NCI-H2029 treated with DMSO at 0.1 percent for 48 hours (cell line): ENCODE measurements at regions not wholly inside any gene's neighbourhood (a gene's known extent, or its start where the extent isn't known, plus 50 kb on each side); places are given as distances from the start of the nearest gene placed in this dataset.
A peak's percentile ranks its signal among the peaks of the same experiment; 100 is the strongest.

Experiments used
- DNase-seq: peaks from one replicate; lab custom pipeline; 2025; lab: John Stamatoyannopoulos, UW

GRCh38 chr18:44149706-44150105 lies 531.0 kb upstream of the SETBP1 start:
- DNase-seq, result no peak

- DNase-seq, result no peak
These were observed 526.7 kb upstream of the SETBP1 start for GRCh38 chr18:44153981-44154380.

- no peak for DNase-seq
These were observed 524.6 kb upstream of the SETBP1 start for GRCh38 chr18:44156126-44156525.

GRCh38 chr18:44156776-44157335 lies 523.8 kb upstream of the SETBP1 start:
- no peak for DNase-seq

GRCh38 chr18:44170208-44170880 lies 510.3 kb upstream of the SETBP1 start:
- no peak for DNase-seq

GRCh38 chr18:44171301-44171700 lies 509.4 kb upstream of the SETBP1 start:
- no peak for DNase-seq

- no peak for DNase-seq
These were observed 504.8 kb upstream of the SETBP1 start for GRCh38 chr18:44175891-44176290.

GRCh38 chr18:44178476-44178875 lies 502.2 kb upstream of the SETBP1 start:
- no peak for DNase-seq

GRCh38 chr18:44179693-44180092 lies 501.0 kb upstream of the SETBP1 start:
- no peak for DNase-seq

GRCh38 chr18:44180683-44181082 lies 500.0 kb upstream of the SETBP1 start:
- DNase-seq, result no peak

GRCh38 chr18:44181951-44182747 lies 498.5 kb upstream of the SETBP1 start:
- peak; percentile 38 for DNase-seq

- no peak for DNase-seq
These were observed 494.7 kb upstream of the SETBP1 start for GRCh38 chr18:44186001-44186400.

- DNase-seq, result no peak
These were observed 493.6 kb upstream of the SETBP1 start for GRCh38 chr18:44187090-44187489.

GRCh38 chr18:44195394-44196140 lies 485.1 kb upstream of the SETBP1 start:
- DNase-seq, result no peak

- peak; percentile 2 for DNase-seq
These were observed 482.7 kb upstream of the SETBP1 start for GRCh38 chr18:44197832-44198611.

- DNase-seq, result peak; percentile 45
These were observed 481.9 kb upstream of the SETBP1 start for GRCh38 chr18:44198612-44199284.

- no peak for DNase-seq
These were observed 467.4 kb upstream of the SETBP1 start for GRCh38 chr18:44213293-44213692.

GRCh38 chr18:44214396-44214795 lies 466.3 kb upstream of the SETBP1 start:
- DNase-seq, result no peak

GRCh38 chr18:44216169-44216568 lies 464.5 kb upstream of the SETBP1 start:
- DNase-seq, result no peak

- DNase-seq, result no peak
These were observed 453.2 kb upstream of the SETBP1 start for GRCh38 chr18:44227501-44227900.

- peak; percentile 15 for DNase-seq
These were observed 451.0 kb upstream of the SETBP1 start for GRCh38 chr18:44229693-44230108.
